GM12878 (cell line): ENCODE measurements at regions not wholly inside any gene's neighbourhood (a gene's known extent, or its start where the extent isn't known, plus 50 kb on each side); places are given as distances from the start of the nearest gene placed in this dataset.

ENCODE experiments used
- ATF3 ChIP-seq: IDR thresholded peaks from 2 replicates; pipeline ENCODE4 v1.6.1; 2011; ENCODE audit warnings: low read depth, mild to moderate bottlenecking, low read length, moderate library complexity, borderline replicate concordance; ENCODE audit errors: extremely low read depth
- BCLAF1 ChIP-seq: fragments of 450-650 bp; IDR thresholded peaks from 2 replicates; pipeline ENCODE4 v1.6.1; 2017; ENCODE audit warnings: antibody characterized with exemption, mild to moderate bottlenecking, moderate library complexity
- BRCA1 ChIP-seq: IDR thresholded peaks from 2 replicates; pipeline ENCODE4 v1.6.1; 2011; ENCODE audit warnings: low read depth, low read length, improper control_type of control experiment
- CTCF ChIP-seq, 3 experiments: IDR thresholded peaks in 2 of 3; conservative IDR thresholded peaks in 1 of 3; 2 replicates each; pipeline ENCODE4 v1.5.1; 2011; ENCODE audit warnings: low read depth in 3 of 3, low read length in 3 of 3, mild to moderate bottlenecking in 3 of 3, control low read depth in 2 of 3, moderate library complexity in 2 of 3, inconsistent platforms in 1 of 3, mixed read lengths in 1 of 3; ENCODE audit not compliant: control insufficient read depth in 2 of 3, insufficient read depth in 1 of 3; ENCODE audit errors: extremely low read depth in 1 of 3
- JUNB ChIP-seq: IDR thresholded peaks from 2 replicates; pipeline ENCODE4 v1.6.1; 2016; ENCODE audit warnings: antibody characterized with exemption, mild to moderate bottlenecking
- KLF5 ChIP-seq: fragments of 450-650 bp; IDR thresholded peaks from 2 replicates; pipeline ENCODE4 v1.6.1; 2014; ENCODE audit warnings: mild to moderate bottlenecking; ENCODE audit not compliant: partially characterized antibody
- MAX ChIP-seq: IDR thresholded peaks from 2 replicates; pipeline ENCODE4 v1.6.1; 2012; ENCODE audit warnings: low read depth, low read length, improper control_type of control experiment
- MEF2B ChIP-seq: fragments of 450-650 bp; IDR thresholded peaks from 2 replicates; pipeline ENCODE4 v1.6.1; 2018; ENCODE audit warnings: mild to moderate bottlenecking, moderate library complexity; ENCODE audit not compliant: partially characterized antibody, poor library complexity, severe bottlenecking
- MTA2 ChIP-seq: fragments of 450-650 bp; IDR thresholded peaks from 2 replicates; pipeline ENCODE4 v1.6.1; 2016; ENCODE audit warnings: low read depth, mild to moderate bottlenecking, moderate library complexity
- PAX8 ChIP-seq: fragments of 450-650 bp; IDR thresholded peaks from 2 replicates; pipeline ENCODE4 v1.6.1; 2017; ENCODE audit warnings: mild to moderate bottlenecking, moderate library complexity
- TAF1 ChIP-seq: IDR thresholded peaks from 2 replicates; pipeline ENCODE4 v1.6.1; 2011; ENCODE audit warnings: mild to moderate bottlenecking, low read depth, low read length, borderline replicate concordance
- TCF7 ChIP-seq: IDR thresholded peaks from 2 replicates; pipeline ENCODE4 v1.6.1; 2014; ENCODE audit warnings: antibody characterized with exemption, borderline replicate concordance
- ZBTB40 ChIP-seq: fragments of 450-650 bp; IDR thresholded peaks from 2 replicates; pipeline ENCODE4 v1.6.1; 2016; ENCODE audit warnings: mild to moderate bottlenecking, moderate library complexity, borderline replicate concordance
- ZZZ3 ChIP-seq: IDR thresholded peaks from 2 replicates; pipeline ENCODE4 v1.6.1; 2011; ENCODE audit warnings: low read depth; ENCODE audit not compliant: control insufficient read depth, insufficient read length

- TF ChIP-seq MTA2 (no peak), BCLAF1 (no peak), PAX8 (no peak), CTCF (IDR thresholded peaks at IDR 0.05 in 2 of 3, conservative IDR thresholded peaks at IDR 0.05 in 1 of 3; ENCODE audit: control insufficient read depth in 2 of 3, extremely low read depth in 1 of 3, insufficient read depth in 1 of 3, low read depth in 3 of 3, low read length in 3 of 3) (no peak), ATF3 (no peak), TAF1 (no peak), JUNB (no peak), MEF2B (no peak), MAX (no peak), KLF5 (no peak), TCF7 (no peak), BRCA1 (no peak), ZZZ3 (no peak), ZBTB40 (no peak)
These were observed 471.3 kb downstream of the PLA2G4A start for GRCh38 chr1:187300081-187300480.
